Medulla oblongata (tissue), 1 donor: ENCODE measurements at regions not wholly inside any gene's neighbourhood (a gene's known extent, or its start where the extent isn't known, plus 50 kb on each side); places are given as distances from the start of the nearest gene placed in this dataset.
A peak's percentile ranks its signal among the peaks of the same experiment; 100 is the strongest.

Experiments
- DNase-seq: peaks from one replicate; pipeline ENCODE4 v3.0.0-alpha.2; 2015; ENCODE audit errors: extremely low spot score

GRCh38 chr3:189455641-189456417, 175.4 kb upstream of the TP63 start:
- DNase-seq, result peak; percentile 30

DNA sequence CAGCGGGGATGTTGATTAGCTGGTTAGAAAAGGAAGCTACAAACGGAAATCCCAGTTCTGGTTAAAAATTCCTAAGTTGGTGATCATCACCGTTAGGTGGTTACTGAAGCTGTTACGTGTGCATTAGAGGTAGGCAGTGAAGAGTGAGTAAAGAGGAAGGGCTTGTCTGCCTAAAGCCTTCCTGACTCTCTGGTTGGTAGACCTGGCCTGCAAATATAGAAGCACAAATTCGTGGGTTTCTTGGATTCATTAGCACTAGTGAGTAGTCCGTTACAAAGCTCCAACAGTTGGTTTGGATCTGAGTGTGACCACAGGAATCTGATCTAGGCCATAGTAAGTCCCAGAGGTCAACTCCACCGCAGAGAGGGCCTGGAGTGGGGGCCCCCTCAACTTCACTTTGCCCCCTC, 174.0 kb upstream of the TP63 start:
- no peak for DNase-seq

- DNase-seq, result no peak
Observed at GRCh38 chr3:189457631-189458412, 173.4 kb upstream of the TP63 start.

DNA sequence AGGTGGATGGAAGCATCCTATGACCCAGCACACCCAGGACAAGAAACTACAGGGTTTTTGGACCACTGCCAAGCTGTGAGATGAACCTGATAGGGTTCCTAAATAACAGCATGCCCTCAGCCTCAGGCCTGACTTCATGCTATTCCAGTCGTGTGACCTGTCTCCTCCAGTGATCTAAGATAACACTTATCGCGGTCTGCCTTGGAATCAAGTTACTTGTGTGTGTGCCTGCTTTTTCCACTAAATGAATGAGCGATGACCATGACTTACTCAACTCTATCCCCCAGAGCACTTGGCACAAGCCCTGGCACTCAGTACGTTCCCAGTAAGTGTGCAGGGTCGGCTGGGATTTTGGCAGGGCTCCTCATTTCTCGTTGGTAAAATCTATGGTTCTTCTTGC, 172.7 kb upstream of the TP63 start:
- DNase-seq, result no peak

- no peak for DNase-seq
Observed at GRCh38 chr3:189459231-189459630, 172.0 kb upstream of the TP63 start.

GRCh38 chr3:189460511-189460910, 170.7 kb upstream of the TP63 start:
- DNase-seq, result no peak

GRCh38 chr3:189464799-189465198, 166.4 kb upstream of the TP63 start:
- no peak for DNase-seq

DNA sequence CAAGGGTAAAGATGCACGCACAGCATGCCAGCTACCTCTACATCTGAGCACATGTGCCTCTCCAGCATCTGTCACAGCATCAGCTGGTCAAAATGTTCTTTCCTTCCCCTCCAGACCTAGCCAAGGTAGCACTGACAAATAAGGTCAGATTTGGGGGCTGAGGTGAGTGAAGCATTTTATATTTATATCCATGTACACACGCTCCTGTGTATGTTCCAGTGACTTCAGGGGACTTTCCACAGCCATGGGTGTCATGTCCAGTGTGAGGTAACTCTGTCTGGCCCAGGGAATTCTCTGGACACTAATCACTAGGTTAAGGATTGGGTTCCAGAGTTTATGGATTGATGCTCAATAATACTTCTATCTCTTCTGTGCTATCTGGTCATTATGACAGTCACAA, 165.2 kb upstream of the TP63 start:
- DNase-seq, result no peak

DNA sequence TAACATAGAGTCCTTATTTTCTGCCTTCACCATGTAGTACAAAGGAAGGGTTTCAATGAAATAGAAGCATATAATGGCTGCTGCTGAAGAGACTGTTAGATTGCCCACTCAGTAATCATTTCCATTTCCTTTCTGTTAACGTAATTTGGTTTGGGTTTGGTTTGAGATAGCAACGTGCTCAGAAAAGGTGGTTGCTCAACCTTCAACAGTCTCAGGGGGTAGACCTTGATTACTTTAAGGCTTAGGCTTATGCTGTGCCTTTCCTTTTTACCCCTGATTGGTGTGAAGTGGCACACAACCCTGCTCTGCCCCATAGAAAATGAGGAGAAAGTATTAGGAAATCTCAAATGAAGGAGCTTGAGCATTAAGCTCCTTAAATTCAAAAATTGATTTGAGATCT, 163.7 kb upstream of the TP63 start:
- no peak for DNase-seq

- no peak for DNase-seq
Observed at GRCh38 chr3:189474944-189475343, 156.2 kb upstream of the TP63 start.

DNA sequence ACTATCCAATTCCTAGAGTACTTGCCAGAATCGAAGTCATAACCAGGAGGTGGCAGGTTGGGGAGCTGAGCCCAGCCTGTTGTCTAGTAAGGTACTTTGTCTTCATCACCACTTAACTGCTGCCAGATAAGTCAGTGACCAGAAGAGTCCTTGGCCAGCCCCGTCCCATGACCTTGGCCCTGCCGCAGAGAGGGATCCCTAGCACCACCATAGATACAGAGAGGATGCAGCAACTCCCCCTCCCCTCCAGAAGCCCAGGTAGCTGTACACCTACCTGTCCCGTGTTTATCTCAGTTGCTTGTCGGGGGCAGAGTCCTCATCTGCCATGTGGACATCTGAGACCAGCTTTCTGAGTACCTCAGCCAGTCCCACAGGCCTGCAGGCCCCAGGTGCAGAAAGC, 153.6 kb upstream of the TP63 start:
- DNase-seq, result no peak

GRCh38 chr3:189486556-189486955, 144.6 kb upstream of the TP63 start:
- no peak for DNase-seq

DNA sequence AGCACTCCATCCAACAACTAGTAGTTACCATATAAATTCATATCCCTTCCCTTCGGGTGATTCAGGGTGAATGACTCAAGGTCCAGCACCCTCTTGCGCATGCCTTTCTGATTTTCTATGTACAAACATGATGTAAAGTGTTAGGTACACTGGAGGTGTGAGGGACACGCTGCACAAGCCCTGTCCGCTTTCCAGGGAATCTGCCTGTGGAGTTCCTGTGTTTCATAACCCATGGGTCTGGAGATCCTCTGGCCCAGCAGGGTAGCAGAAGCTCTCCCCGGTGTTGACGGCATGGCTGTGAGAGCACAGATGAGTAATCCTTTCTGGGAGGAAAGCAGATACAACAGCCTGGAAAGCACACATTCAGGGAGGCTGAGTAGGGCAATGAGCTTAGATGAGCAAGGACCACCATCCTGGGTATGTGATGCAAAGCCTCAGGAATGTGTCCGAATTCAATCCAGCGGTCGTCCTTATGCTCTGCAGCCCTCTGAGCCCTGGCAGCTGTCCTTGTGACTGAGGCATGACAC, 142.9 kb upstream of the TP63 start:
- no peak for DNase-seq

DNA sequence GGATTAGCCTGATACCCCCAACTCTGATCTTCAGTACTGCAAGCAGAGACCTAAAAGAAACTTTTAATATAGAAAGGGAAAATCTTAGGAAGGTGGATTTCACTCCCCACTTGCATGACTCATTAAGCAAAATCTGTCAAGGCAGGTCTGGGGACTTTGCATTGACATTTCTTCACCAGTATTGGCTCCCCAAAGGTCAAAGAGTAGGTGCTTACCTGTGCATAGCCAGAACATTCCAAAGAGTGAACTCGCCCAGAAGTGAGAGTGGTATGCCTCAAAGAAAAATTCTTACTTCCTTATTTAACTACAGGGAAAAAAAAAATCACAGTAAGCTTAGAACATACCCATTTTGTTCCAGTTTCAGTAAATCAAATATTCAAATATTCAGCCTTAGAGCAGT, 140.9 kb upstream of the TP63 start:
- no peak for DNase-seq

- no peak for DNase-seq
Observed at GRCh38 chr3:189490749-189491148, 140.4 kb upstream of the TP63 start.

DNA sequence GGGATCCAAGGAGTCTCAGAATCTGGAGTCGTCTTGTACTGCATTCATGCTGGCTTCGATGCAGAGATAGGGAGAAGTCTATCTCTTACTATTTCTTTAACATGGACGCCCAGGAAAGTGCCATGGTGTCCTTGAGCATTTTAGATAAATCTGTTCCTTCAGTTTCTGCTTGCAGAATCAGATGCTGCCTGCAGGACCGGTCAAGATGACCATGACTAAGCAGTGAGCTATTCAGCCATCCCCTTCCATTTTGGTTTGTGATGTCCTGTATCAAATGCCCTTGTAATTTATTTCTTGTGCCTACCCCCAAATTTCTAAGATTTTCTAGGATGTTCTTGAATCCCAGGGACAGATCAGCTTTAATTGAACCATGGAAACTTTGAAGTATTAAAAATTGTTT, 139.4 kb upstream of the TP63 start:
- no peak for DNase-seq

- DNase-seq, result no peak
Observed at GRCh38 chr3:189493271-189493670, 137.9 kb upstream of the TP63 start.

- DNase-seq, result no peak
Observed at GRCh38 chr3:189494632-189495031, 136.6 kb upstream of the TP63 start.

DNA sequence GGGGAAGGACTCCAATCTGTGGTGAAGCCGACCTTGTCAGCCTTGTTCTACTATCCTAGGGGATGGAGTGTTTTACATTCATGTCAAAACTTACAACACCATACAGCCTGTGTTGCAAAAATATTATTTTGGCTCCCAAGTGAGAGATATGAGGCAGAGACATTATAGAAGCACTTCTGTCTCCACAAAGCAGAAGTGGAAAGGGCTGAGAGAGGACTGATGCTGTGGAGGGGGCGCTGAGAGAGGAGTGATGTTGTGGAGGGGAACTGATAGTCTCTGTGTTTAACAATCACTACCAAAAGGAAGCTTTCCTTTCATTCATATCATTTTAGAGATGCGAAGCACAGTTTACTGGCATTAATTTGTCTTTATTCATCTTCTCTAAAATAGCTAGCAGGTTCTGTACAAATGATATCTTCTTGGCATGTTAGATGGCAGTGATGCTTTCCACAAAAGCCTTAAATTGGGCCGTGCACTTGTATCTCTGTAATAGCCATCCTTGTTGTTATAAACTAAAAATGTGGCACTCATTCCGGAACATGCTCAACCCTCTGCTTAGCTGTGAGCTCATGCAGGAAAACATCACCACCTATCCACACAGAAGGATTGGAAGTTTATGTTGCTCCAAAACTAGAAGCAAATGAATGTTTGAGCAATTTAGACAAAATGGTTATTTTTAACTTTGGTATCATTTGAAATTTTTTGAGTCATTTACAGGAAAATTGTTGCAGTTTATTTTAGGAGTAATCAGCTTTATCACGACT, 134.6 kb upstream of the TP63 start:
- DNase-seq, result no peak

DNA sequence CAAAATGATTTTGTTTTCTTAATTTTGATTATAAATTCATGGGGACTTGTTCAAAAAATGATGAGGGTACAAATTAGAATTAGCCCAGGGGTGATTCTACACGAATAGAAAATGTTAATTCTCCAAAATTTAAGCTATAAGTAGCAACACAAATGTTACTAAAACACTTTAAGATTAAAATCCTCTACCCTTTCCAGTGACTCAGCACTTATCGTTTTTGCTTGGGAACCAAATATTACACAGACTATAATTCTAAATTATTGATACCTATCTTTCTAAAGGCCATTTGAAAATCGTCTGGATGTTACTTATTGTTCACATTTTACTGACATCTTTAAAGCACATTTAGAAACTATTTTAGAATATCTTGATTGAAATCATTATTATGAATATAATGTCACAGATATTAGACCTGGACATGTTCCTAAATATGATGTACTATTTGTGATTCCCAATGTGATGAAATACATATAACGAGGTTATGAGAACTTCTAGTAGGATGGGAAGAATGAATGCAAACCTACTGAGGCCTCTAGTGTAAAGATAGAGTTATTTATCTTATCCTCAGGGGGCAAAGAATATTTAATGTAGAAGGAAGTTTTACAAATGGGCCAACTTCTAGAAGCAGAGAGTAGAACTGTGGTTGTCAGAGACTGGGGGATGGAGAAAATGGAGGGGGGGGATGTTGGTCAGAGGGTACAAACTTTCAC, 132.0 kb upstream of the TP63 start:
- no peak for DNase-seq

GRCh38 chr3:189500299-189500698, 130.9 kb upstream of the TP63 start:
- no peak for DNase-seq
